Sigmoid colon (tissue), 4 donors: ENCODE measurements at regions not wholly inside any gene's neighbourhood (a gene's known extent, or its start where the extent isn't known, plus 50 kb on each side); places are given as distances from the start of the nearest gene placed in this dataset.

ENCODE experiments used
- EP300 ChIP-seq, 4 donors: sonication (generic); formaldehyde crosslinking; IDR thresholded peaks; one replicate each; pipeline ENCODE4 v1.6.1; 2017; ENCODE audit warnings: antibody characterized with exemption in 4 of 4
- POLR2A ChIP-seq, 2 donors: fragments of 450-650 bp; IDR thresholded peaks; one replicate each; pipeline ENCODE4 v1.6.1; 2016; ENCODE audit warnings: antibody characterized with exemption in 2 of 2, mild to moderate bottlenecking in 2 of 2, moderate library complexity in 2 of 2
- TF ChIP-seq, protein P1 (sequence below), 4 experiments: fragments of 450-650 bp in 3 of 4; fragments of 200-600 bp in 1 of 4; IDR thresholded peaks; one replicate each; pipeline ENCODE4 v1.5.1; 2016 to 2019; ENCODE audit warnings: antibody characterized with exemption in 4 of 4, mild to moderate bottlenecking in 3 of 4, moderate library complexity in 2 of 4

DNA sequence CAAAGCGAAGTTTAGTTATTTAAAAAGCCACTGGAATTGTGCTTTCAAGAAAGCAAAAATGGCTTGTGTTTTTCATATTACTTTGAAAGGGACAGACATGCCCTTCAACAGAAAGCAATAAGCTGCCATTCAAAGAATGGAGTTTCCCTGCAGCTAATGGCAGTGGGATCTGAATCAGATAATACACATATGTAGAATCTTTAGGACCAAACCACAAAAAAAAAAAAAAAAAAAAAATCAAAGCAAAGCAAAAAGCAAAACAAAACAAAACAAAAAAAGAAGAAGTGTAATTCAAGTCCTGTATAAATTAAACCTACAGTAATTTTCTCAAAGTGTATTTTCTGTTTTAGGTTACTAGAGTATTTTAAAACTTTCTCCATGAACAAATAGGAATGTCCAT lies 63.6 kb upstream of the ZNF217 start:
- TF ChIP-seq, protein P1, sequence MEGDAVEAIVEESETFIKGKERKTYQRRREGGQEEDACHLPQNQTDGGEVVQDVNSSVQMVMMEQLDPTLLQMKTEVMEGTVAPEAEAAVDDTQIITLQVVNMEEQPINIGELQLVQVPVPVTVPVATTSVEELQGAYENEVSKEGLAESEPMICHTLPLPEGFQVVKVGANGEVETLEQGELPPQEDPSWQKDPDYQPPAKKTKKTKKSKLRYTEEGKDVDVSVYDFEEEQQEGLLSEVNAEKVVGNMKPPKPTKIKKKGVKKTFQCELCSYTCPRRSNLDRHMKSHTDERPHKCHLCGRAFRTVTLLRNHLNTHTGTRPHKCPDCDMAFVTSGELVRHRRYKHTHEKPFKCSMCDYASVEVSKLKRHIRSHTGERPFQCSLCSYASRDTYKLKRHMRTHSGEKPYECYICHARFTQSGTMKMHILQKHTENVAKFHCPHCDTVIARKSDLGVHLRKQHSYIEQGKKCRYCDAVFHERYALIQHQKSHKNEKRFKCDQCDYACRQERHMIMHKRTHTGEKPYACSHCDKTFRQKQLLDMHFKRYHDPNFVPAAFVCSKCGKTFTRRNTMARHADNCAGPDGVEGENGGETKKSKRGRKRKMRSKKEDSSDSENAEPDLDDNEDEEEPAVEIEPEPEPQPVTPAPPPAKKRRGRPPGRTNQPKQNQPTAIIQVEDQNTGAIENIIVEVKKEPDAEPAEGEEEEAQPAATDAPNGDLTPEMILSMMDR (IDR thresholded peaks at IDR 0.05): no peak
- TF ChIP-seq POLR2A (IDR thresholded peaks at IDR 0.05) (no peak), EP300 (IDR thresholded peaks at IDR 0.05) (no peak)
